Mesothelial cell of epicardium (in vitro differentiated cells): ENCODE measurements at regions not wholly inside any gene's neighbourhood (a gene's known extent, or its start where the extent isn't known, plus 50 kb on each side); places are given as distances from the start of the nearest gene placed in this dataset.

ENCODE experiments used
- DNase-seq, 2 experiments: peaks; one replicate each; pipeline ENCODE4 v3.0.0; 2021; ENCODE audit warnings: low spot score in 2 of 2; ENCODE audit not compliant: unreplicated experiment in 2 of 2
- H3K27ac Mint-ChIP-seq: 2 replicates; pipeline ENCODE4 v1.8.0; 2021; ENCODE audit warnings: mixed read lengths
- H3K27me3 Mint-ChIP-seq: 2 replicates; pipeline ENCODE4 v1.8.0; 2021; ENCODE audit warnings: low read depth, mixed read lengths
- H3K36me3 Mint-ChIP-seq: 2 replicates; pipeline ENCODE4 v1.8.0; 2021; ENCODE audit warnings: mixed read lengths
- H3K4me1 Mint-ChIP-seq: 2 replicates; pipeline ENCODE4 v1.8.0; 2021; ENCODE audit warnings: mixed read lengths
- H3K4me3 Mint-ChIP-seq: 2 replicates; pipeline ENCODE4 v1.8.0; 2021; ENCODE audit warnings: mild to moderate bottlenecking, moderate library complexity, mixed read lengths
- H3K9me3 Mint-ChIP-seq: 2 replicates; pipeline ENCODE4 v1.8.0; 2021; ENCODE audit warnings: mixed read lengths
- TF ChIP-seq, protein P1 (sequence below): fragments of 200-600 bp; sonication (generic); IDR thresholded peaks from one replicate; pipeline ENCODE4 v1.5.0; 2021; ENCODE audit warnings: antibody characterized with exemption; ENCODE audit not compliant: unreplicated experiment

DNA sequence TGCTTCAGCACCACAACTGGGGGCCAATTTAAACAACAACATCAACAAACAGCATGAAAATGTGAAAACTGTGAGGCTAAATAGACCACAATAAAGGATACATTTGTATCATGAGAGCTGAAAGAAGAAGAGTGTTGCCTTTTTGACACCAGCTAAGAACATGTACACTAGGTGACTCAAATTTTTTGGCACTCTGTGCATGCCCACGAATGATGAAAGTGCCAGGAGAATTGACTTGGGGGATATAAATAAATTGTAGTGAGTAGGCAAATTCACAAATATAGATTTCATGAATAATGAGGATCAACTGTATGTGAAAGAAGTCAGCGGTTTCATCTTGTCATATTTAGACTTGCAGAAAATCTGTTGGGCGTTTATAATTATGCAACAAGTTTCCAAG, 1388.0 kb upstream of the LRRTM1 start:
- TF ChIP-seq, protein P1, sequence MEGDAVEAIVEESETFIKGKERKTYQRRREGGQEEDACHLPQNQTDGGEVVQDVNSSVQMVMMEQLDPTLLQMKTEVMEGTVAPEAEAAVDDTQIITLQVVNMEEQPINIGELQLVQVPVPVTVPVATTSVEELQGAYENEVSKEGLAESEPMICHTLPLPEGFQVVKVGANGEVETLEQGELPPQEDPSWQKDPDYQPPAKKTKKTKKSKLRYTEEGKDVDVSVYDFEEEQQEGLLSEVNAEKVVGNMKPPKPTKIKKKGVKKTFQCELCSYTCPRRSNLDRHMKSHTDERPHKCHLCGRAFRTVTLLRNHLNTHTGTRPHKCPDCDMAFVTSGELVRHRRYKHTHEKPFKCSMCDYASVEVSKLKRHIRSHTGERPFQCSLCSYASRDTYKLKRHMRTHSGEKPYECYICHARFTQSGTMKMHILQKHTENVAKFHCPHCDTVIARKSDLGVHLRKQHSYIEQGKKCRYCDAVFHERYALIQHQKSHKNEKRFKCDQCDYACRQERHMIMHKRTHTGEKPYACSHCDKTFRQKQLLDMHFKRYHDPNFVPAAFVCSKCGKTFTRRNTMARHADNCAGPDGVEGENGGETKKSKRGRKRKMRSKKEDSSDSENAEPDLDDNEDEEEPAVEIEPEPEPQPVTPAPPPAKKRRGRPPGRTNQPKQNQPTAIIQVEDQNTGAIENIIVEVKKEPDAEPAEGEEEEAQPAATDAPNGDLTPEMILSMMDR = no peak
- H3K4me3 Mint-ChIP-seq = no peak overlapping the region
- H3K4me1 Mint-ChIP-seq = no peaks in the 10 kb centered on the region
- DNase-seq = no peak
- H3K27ac Mint-ChIP-seq = no peak overlapping the region
- no peaks in the 10 kb centered on the region for H3K36me3 Mint-ChIP-seq
- no peaks in the 10 kb centered on the region for H3K27me3 Mint-ChIP-seq
- peaks cover 10% of the 10 kb centered on the region for H3K9me3 Mint-ChIP-seq

DNA sequence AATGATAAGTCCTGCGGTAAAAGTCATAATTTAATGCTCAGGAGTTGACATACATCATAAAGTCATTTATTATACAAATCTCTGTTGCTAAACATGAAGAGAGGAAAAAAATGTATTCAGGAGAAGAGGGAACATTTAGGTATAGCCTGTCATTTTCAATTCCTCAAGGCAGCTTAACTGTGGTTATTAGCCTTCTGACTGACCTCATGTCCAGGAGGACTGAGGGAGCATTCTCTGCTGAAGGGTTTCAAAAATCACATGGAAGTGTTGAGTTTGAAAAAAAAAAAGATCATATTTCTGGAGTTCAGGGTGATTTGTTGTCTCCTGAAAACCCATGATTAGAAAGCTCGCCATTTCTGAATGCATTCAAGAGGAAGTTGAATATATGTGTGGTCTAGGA, 1371.1 kb upstream of the LRRTM1 start:
- Mint-ChIP-seq H3K4me1 (no peaks in the 10 kb centered on the region), H3K27ac (no peak overlapping the region), H3K4me3 (no peak overlapping the region), H3K36me3 (no peaks in the 10 kb centered on the region), H3K27me3 (peaks cover 3% of the 10 kb centered on the region), H3K9me3 (peaks cover 4% of the 10 kb centered on the region)
- TF ChIP-seq, protein P1 = no peak
- DNase-seq = no peak

DNA sequence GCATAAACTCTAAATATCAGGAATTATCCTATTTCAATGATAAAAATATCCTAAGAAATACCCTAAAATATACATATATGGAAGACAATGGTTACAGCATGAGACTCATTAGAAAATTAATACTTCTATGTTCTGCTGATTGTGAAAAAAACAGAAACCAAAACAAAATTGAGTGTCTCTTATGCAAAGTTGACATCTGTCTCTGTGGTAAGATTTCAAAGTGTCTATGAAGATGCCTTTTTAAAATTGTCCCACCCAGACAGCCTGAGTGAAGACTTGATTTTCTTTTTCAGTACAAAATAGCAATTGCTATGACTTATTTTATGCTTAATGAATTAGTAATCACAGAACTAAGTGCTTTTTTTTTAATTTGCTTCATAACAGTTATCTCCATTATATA, 1368.4 kb upstream of the LRRTM1 start:
- no peak overlapping the region for H3K27ac Mint-ChIP-seq
- DNase-seq = no peak
- H3K9me3 Mint-ChIP-seq = no peaks in the 10 kb centered on the region
- TF ChIP-seq, protein P1 = no peak
- no peak overlapping the region for H3K4me3 Mint-ChIP-seq
- H3K4me1 Mint-ChIP-seq = no peaks in the 10 kb centered on the region
- H3K36me3 Mint-ChIP-seq = no peaks in the 10 kb centered on the region
- peaks cover 3% of the 10 kb centered on the region for H3K27me3 Mint-ChIP-seq

DNA sequence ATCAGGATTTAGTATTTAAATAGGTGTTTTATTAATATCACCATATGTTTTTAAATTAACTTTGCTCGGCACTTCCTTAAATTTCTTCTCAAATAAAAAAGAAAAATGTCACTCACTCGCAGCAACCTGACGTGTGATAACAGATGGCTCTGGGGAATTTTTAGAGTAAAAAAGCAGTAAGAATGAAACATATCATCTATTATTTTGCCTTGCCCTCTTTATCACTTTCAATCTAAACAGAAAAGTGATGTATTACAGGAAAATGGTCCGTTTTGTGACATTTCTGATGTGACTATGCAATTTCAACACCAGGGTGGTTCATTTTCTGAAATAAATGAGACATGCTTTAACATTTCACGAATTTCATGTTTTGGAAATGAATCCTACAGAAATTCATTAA, 1368.0 kb upstream of the LRRTM1 start:
- no peaks in the 10 kb centered on the region for H3K36me3 Mint-ChIP-seq
- H3K4me1 Mint-ChIP-seq = no peaks in the 10 kb centered on the region
- H3K4me3 Mint-ChIP-seq = no peak overlapping the region
- DNase-seq = no peak
- H3K27ac Mint-ChIP-seq = no peak overlapping the region
- peaks cover 3% of the 10 kb centered on the region for H3K27me3 Mint-ChIP-seq
- TF ChIP-seq, protein P1 = no peak
- no peaks in the 10 kb centered on the region for H3K9me3 Mint-ChIP-seq

DNA sequence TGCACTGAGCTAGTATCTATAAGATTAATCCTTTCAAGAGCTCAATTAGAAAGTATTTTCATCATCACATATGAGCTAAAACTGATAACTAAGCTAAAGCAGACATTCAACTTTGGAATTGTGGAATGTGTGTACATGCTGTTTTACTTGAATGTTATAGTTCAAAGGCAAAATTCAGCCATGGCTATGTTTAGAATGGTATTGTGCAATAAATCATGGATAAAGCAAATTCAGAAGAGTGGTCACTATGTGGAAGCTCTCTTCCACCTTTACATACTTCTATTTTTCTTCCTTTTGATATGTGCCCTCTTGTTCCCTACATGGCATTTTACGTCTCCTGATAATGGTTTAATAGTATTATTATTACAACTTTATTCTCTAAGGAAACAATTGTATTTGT, 1366.3 kb upstream of the LRRTM1 start:
- DNase-seq = no peak
- Mint-ChIP-seq H3K36me3 (no peaks in the 10 kb centered on the region), H3K27ac (no peak overlapping the region), H3K4me1 (no peaks in the 10 kb centered on the region), H3K9me3 (no peaks in the 10 kb centered on the region), H3K4me3 (no peak overlapping the region), H3K27me3 (peaks cover 3% of the 10 kb centered on the region)
- TF ChIP-seq, protein P1 = no peak

DNA sequence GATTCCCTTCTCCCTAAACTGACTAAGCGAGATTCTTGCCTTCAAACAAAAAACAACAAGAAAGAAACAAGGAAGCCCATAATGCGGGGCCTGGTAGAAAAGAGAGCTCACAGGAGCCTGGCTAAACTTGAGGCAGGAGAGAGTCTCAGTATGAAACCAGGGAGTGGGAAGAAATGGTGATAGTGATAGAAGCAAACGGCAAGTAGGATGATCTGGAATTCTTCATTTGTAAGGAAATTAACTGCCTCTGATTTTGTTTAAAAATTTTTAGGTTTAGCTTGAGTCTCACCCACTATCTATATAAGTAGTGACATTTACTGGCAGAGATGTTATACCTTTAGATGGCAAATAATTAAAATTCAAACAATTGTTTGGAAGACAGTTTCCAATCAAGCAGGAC, 1356.5 kb upstream of the LRRTM1 start:
- Mint-ChIP-seq H3K36me3 (peaks cover 6% of the 10 kb centered on the region), H3K4me3 (no peak overlapping the region), H3K9me3 (peaks cover 41% of the 10 kb centered on the region), H3K27ac (no peak overlapping the region), H3K4me1 (no peaks in the 10 kb centered on the region), H3K27me3 (no peaks in the 10 kb centered on the region)
- TF ChIP-seq, protein P1 = no peak
- DNase-seq = no peak
